Astrocyte (in vitro differentiated cells and primary cell): ENCODE measurements at regions not wholly inside any gene's neighbourhood (a gene's known extent, or its start where the extent isn't known, plus 50 kb on each side); places are given as distances from the start of the nearest gene placed in this dataset.

Experiments
- DNase-seq: peaks from one replicate; pipeline ENCODE4 v3.0.0-alpha.2; 2010; ENCODE audit warnings: low read depth
- FAIRE-seq: peaks from 2 replicates; lab custom pipeline; 2011; peaks lifted over from hg19 to GRCh38; lab: Jason Lieb, UNC
- H2AFZ ChIP-seq: 2 replicates; pipeline ENCODE4 v1.6.0; 2012; ENCODE audit warnings: low read depth, low read length, inconsistent platforms
- H3K27ac ChIP-seq: 2 replicates; pipeline ENCODE4 v1.5.1; 2011; ENCODE audit warnings: low read depth, low read length, inconsistent platforms
- H3K27me3 ChIP-seq: 2 replicates; pipeline ENCODE4 v1.6.0; 2011; ENCODE audit warnings: low read length, inconsistent platforms; ENCODE audit not compliant: insufficient read depth
- H3K36me3 ChIP-seq: 2 replicates; pipeline ENCODE4 v1.5.1; 2011; ENCODE audit warnings: low read length, inconsistent platforms; ENCODE audit not compliant: insufficient read depth
- H3K4me1 ChIP-seq: 2 replicates; pipeline ENCODE4 v1.5.1; 2011; ENCODE audit warnings: low read length, inconsistent platforms; ENCODE audit not compliant: insufficient read depth
- H3K4me2 ChIP-seq: 2 replicates; pipeline ENCODE4 v1.6.0; 2012; ENCODE audit warnings: low read length, inconsistent platforms
- H3K4me3 ChIP-seq: 2 replicates; pipeline ENCODE4 v1.5.1; 2011; ENCODE audit warnings: low read depth, mild to moderate bottlenecking, low read length, inconsistent platforms; ENCODE audit not compliant: insufficient read depth
- H3K79me2 ChIP-seq: 2 replicates; pipeline ENCODE4 v1.6.0; 2012; ENCODE audit warnings: mild to moderate bottlenecking, low read length, inconsistent platforms; ENCODE audit not compliant: insufficient read depth
- H3K9ac ChIP-seq: 2 replicates; pipeline ENCODE4 v1.6.0; 2012; ENCODE audit warnings: mild to moderate bottlenecking, low read length, inconsistent platforms
- H3K9me3 ChIP-seq: 2 replicates; pipeline ENCODE4 v1.5.1; 2012; ENCODE audit warnings: low read depth, mild to moderate bottlenecking, low read length, inconsistent platforms; ENCODE audit not compliant: insufficient read depth
- H4K20me1 ChIP-seq: 2 replicates; pipeline ENCODE4 v1.6.0; 2012; ENCODE audit warnings: low read length, inconsistent platforms; ENCODE audit not compliant: insufficient read depth
- H3K27ac Mint-ChIP-seq: one replicate; pipeline ENCODE4 v1.8.0; 2021; ENCODE audit warnings: mild to moderate bottlenecking, mixed read lengths; ENCODE audit not compliant: unreplicated experiment
- H3K27me3 Mint-ChIP-seq: one replicate; pipeline ENCODE4 v1.8.0; 2021; ENCODE audit warnings: low read depth, mixed read lengths; ENCODE audit not compliant: unreplicated experiment
- H3K36me3 Mint-ChIP-seq: one replicate; pipeline ENCODE4 v1.8.0; 2021; ENCODE audit warnings: low read depth, mixed read lengths; ENCODE audit not compliant: unreplicated experiment
- H3K4me1 Mint-ChIP-seq: one replicate; pipeline ENCODE4 v1.8.0; 2021; ENCODE audit warnings: low read depth, mixed read lengths; ENCODE audit not compliant: unreplicated experiment
- H3K4me3 Mint-ChIP-seq: one replicate; pipeline ENCODE4 v1.8.0; 2021; ENCODE audit warnings: mild to moderate bottlenecking, moderate library complexity, mixed read lengths; ENCODE audit not compliant: unreplicated experiment
- H3K9me3 Mint-ChIP-seq: one replicate; pipeline ENCODE4 v1.8.0; 2021; ENCODE audit warnings: mild to moderate bottlenecking, mixed read lengths; ENCODE audit not compliant: unreplicated experiment
- CTCF ChIP-seq: IDR thresholded peaks from 2 replicates; pipeline ENCODE4 v1.5.1; 2011; ENCODE audit warnings: low read depth, mild to moderate bottlenecking, inconsistent platforms, low read length, moderate library complexity; ENCODE audit not compliant: insufficient read depth
- EZH2 ChIP-seq: IDR thresholded peaks from 2 replicates; pipeline ENCODE4 v1.6.1; 2012; ENCODE audit warnings: mild to moderate bottlenecking, low read length, inconsistent platforms; ENCODE audit not compliant: insufficient read depth

GRCh38 chr13:104004572-104004971, 938.4 kb upstream of the SLC10A2 start:
- H3K36me3 Mint-ChIP-seq = no peaks in the 10 kb centered on the region
- Histone ChIP-seq H3K79me2 (no peaks in the 10 kb centered on the region), H3K9me3 (no peaks in the 10 kb centered on the region), H2AFZ (no peak overlapping the region), H3K4me2 (no peak overlapping the region), H3K27me3 (no peaks in the 10 kb centered on the region), H3K4me3 (no peak overlapping the region), H3K9ac (no peak overlapping the region), H3K36me3 (no peaks in the 10 kb centered on the region), H3K4me1 (peaks cover 13% of the 10 kb centered on the region), H3K27ac (no peak overlapping the region), H4K20me1 (no peaks in the 10 kb centered on the region)
- no peak for DNase-seq
- no peak overlapping the region for H3K4me3 Mint-ChIP-seq
- TF ChIP-seq EZH2 (no peak), CTCF (no peak)
- no peaks in the 10 kb centered on the region for H3K27me3 Mint-ChIP-seq
- no peak overlapping the region for H3K27ac Mint-ChIP-seq
- no peaks in the 10 kb centered on the region for H3K9me3 Mint-ChIP-seq
- no peak for FAIRE-seq
- no peaks in the 10 kb centered on the region for H3K4me1 Mint-ChIP-seq

GRCh38 chr13:104002216-104002615, 936.0 kb upstream of the SLC10A2 start:
- H3K36me3 ChIP-seq = no peaks in the 10 kb centered on the region
- no peak for DNase-seq
- no peaks in the 10 kb centered on the region for H3K27me3 ChIP-seq
- Mint-ChIP-seq H3K36me3 (no peaks in the 10 kb centered on the region), H3K27me3 (no peaks in the 10 kb centered on the region), H3K27ac (no peak overlapping the region), H3K4me1 (no peaks in the 10 kb centered on the region), H3K4me3 (no peak overlapping the region), H3K9me3 (no peaks in the 10 kb centered on the region)
- peaks cover 7% of the 10 kb centered on the region for H3K4me1 ChIP-seq
- FAIRE-seq = no peak
- no peak overlapping the region for H2AFZ ChIP-seq
- TF ChIP-seq CTCF (no peak), EZH2 (no peak)
- no peaks in the 10 kb centered on the region for H3K9me3 ChIP-seq
- no peak overlapping the region for H3K4me3 ChIP-seq
- H3K9ac ChIP-seq = no peak overlapping the region
- no peak overlapping the region for H3K27ac ChIP-seq
- H3K4me2 ChIP-seq = no peak overlapping the region
- no peaks in the 10 kb centered on the region for H4K20me1 ChIP-seq
- H3K79me2 ChIP-seq = no peaks in the 10 kb centered on the region

GRCh38 chr13:104001766-104002165, 935.5 kb upstream of the SLC10A2 start:
- H4K20me1 ChIP-seq = no peaks in the 10 kb centered on the region
- H3K27me3 ChIP-seq = no peaks in the 10 kb centered on the region
- FAIRE-seq (no peak), DNase-seq (no peak)
- no peak overlapping the region for H3K27ac ChIP-seq
- no peaks in the 10 kb centered on the region for H3K27me3 Mint-ChIP-seq
- no peak overlapping the region for H3K27ac Mint-ChIP-seq
- H3K4me1 Mint-ChIP-seq = no peaks in the 10 kb centered on the region
- no peaks in the 10 kb centered on the region for H3K9me3 ChIP-seq
- no peak overlapping the region for H3K4me3 ChIP-seq
- no peaks in the 10 kb centered on the region for H3K79me2 ChIP-seq
- H3K4me3 Mint-ChIP-seq = no peak overlapping the region
- no peaks in the 10 kb centered on the region for H3K36me3 Mint-ChIP-seq
- no peak overlapping the region for H3K9ac ChIP-seq
- no peak overlapping the region for H3K4me2 ChIP-seq
- no peaks in the 10 kb centered on the region for H3K9me3 Mint-ChIP-seq
- H2AFZ ChIP-seq = no peak overlapping the region
- no peak for TF ChIP-seq EZH2
- no peak for TF ChIP-seq CTCF
- H3K36me3 ChIP-seq = no peaks in the 10 kb centered on the region
- H3K4me1 ChIP-seq = peaks cover 4% of the 10 kb centered on the region
